LNCAP (cell line): ENCODE measurements at regions not wholly inside any gene's neighbourhood (a gene's known extent, or its start where the extent isn't known, plus 50 kb on each side); places are given as distances from the start of the nearest gene placed in this dataset.

ENCODE experiments used
- TF ChIP-seq, protein P1 (sequence below): fragments of 450-650 bp; IDR thresholded peaks from 2 replicates; pipeline ENCODE4 v1.5.1; 2017; ENCODE audit warnings: mild to moderate bottlenecking

- TF ChIP-seq, protein P1, sequence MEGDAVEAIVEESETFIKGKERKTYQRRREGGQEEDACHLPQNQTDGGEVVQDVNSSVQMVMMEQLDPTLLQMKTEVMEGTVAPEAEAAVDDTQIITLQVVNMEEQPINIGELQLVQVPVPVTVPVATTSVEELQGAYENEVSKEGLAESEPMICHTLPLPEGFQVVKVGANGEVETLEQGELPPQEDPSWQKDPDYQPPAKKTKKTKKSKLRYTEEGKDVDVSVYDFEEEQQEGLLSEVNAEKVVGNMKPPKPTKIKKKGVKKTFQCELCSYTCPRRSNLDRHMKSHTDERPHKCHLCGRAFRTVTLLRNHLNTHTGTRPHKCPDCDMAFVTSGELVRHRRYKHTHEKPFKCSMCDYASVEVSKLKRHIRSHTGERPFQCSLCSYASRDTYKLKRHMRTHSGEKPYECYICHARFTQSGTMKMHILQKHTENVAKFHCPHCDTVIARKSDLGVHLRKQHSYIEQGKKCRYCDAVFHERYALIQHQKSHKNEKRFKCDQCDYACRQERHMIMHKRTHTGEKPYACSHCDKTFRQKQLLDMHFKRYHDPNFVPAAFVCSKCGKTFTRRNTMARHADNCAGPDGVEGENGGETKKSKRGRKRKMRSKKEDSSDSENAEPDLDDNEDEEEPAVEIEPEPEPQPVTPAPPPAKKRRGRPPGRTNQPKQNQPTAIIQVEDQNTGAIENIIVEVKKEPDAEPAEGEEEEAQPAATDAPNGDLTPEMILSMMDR: no peak
Measured at GRCh38 chr2:16068552-16068940, 128.2 kb downstream of the MYCN start.

GRCh38 chr2:16067866-16068551, 127.7 kb downstream of the MYCN start:
- TF ChIP-seq, protein P1: no peak

- TF ChIP-seq, protein P1: no peak
Measured at GRCh38 chr2:16067444-16067843, 127.1 kb downstream of the MYCN start.

- TF ChIP-seq, protein P1: no peak
Measured at GRCh38 chr2:16067037-16067406, 126.7 kb downstream of the MYCN start.

DNA sequence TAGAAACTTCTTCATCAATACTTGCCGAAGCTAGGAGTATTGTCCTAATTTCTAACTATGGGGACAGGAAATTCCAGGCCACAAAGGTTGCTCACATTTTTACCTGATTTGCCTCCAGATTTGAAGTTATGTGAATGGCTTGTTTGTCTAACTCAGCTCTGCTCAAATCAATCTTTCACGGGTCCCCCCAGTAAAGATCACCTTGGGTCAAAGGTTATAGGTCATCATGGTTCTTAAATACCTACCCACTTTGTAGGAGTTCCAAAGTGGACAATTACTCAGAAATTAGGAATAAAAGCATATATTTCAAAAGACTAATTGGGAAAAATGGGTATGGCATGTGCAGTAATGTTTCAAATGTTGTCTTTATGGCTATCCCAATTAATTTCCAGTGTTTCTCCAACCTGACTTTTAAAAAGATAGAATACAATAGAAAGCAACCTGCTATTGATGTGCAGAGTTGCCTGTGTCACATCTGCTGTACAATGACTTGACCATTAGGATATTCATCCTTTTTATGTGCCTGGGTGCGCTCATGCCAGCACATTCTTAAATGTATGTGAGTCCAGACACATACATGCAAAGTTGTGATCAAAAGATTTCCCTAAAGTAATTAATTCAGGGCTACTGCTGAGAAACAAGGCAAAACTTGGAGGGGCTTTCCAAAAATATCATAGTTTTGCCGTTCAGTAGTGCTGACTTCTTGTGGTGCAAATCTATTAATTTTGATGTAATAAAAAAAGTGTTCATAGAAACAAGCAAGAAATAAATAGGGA, 126.1 kb downstream of the MYCN start:
- TF ChIP-seq, protein P1: no peak

- TF ChIP-seq, protein P1: no peak
Measured at GRCh38 chr2:16064745-16065144, 124.4 kb downstream of the MYCN start.

DNA sequence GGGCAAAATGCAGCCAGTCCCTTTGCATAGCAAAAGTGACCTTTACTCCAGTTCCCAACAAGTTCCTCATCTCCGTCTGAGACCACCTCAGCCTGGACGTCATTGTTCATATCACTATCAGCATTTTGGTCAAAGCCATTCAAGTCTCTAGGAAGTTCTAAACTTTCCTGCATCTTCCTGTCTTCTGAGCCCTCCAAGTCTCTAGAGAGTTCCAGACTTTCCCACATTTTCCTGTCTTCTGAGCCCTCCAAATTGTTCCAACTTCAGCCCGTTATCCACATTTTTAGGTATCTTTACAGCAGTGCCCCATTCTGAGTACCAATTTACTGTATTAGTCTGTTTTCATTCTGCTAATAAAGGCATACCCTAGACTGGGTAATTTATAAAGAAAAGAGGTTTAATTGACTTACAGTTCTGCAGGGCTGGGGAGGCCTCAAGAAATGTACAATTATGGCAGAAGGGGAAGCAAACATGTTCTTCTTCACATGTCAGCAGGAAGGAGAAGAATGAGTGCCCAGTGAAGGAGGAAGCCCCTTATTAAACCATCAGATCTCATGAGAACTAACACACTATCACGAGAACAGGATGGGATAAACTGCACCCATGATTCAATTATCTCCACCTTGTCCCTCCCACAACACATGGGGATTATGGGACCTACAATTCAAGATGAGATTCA, 123.7 kb downstream of the MYCN start:
- TF ChIP-seq, protein P1: no peak
